A549 (cell line): ENCODE measurements at regions not wholly inside any gene's neighbourhood (a gene's known extent, or its start where the extent isn't known, plus 50 kb on each side); places are given as distances from the start of the nearest gene placed in this dataset.
"Not testable (repeated sequence)": the region's sequence is repeated elsewhere in the genome, so short reads cannot be mapped to it uniquely, and the experiment has no call there.

Experiments
- ATAC-seq, 2 experiments: fragments of 200-7000 bp in 1 of 2; fragments of >200 bp in 1 of 2; cut with Nextera tagmentation in 1 of 2; cut with Tn5 transposase in 1 of 2; 3 replicates each; pipeline versions ENCODE4 v1.8.0 to v1.9.1; 2018 to 2020; ENCODE audit warnings: mild to moderate bottlenecking in 1 of 2, moderate library complexity in 1 of 2
- CTCF ChIA-PET: fragments of 300-600 bp; sonication (Branson Sonifier 250); formaldehyde crosslinking; extraction: SDS; loops from one replicate; lab custom pipeline; 2021; ENCODE audit warnings: antibody characterized with exemption, inconsistent platforms; lab: Yijun Ruan, JAX
- POLR2A ChIA-PET: fragments of 350-600 bp; formaldehyde crosslinking; extraction: SDS; loops from one replicate; lab custom pipeline; 2021; ENCODE audit warnings: antibody characterized with exemption, inconsistent platforms; lab: Yijun Ruan, JAX
- DNase-seq, 2 experiments: peaks; one replicate each; pipeline versions ENCODE4 v3.0.0 to v3.0.0-alpha.2; 2011 to 2016; ENCODE audit warnings: low read depth in 1 of 2, low spot score in 1 of 2
- FAIRE-seq: peaks from 2 replicates; lab custom pipeline; 2011; peaks lifted over from hg19 to GRCh38; lab: Jason Lieb, UNC
- H3K27ac ChIP-seq, 2 experiments: fragments of >200 bp; sonication (Bioruptor Twin); formaldehyde crosslinking; 3 replicates each; pipeline ENCODE4 v1.5.1; 2016 to 2017
- H3K4me1 ChIP-seq: fragments of >200 bp; sonication (Bioruptor Twin); formaldehyde crosslinking; 3 replicates; pipeline ENCODE4 v1.6.1; 2016
- H3K4me2 ChIP-seq: fragments of >200 bp; sonication (Bioruptor Twin); formaldehyde crosslinking; 3 replicates; pipeline ENCODE4 v1.6.1; 2016
- H3K4me3 ChIP-seq: fragments of >200 bp; sonication (Bioruptor Twin); formaldehyde crosslinking; 3 replicates; pipeline ENCODE4 v1.5.1; 2016
- H3K9me3 ChIP-seq: fragments of >200 bp; sonication (Bioruptor Twin); formaldehyde crosslinking; 3 replicates; pipeline ENCODE4 v1.6.1; 2016
- BHLHE40 ChIP-seq: IDR thresholded peaks from 2 replicates; pipeline ENCODE4 v1.6.1; 2012; ENCODE audit warnings: low read depth, low read length, inconsistent platforms
- EHMT2 ChIP-seq: fragments of 200-600 bp; sonication (generic); IDR thresholded peaks from 2 replicates; pipeline ENCODE4 v1.6.1; 2016; ENCODE audit warnings: antibody characterized with exemption, low read depth, mild to moderate bottlenecking, moderate library complexity
- ESRRA ChIP-seq: fragments of 150-350 bp; IDR thresholded peaks from 2 replicates; pipeline ENCODE4 v1.6.1; 2014; ENCODE audit warnings: mild to moderate bottlenecking, low read length, borderline replicate concordance
- FOSB ChIP-seq: fragments of 250-450 bp; sonication (Bioruptor Pico); IDR thresholded peaks from 2 replicates; pipeline ENCODE4 v1.5.0; 2020; ENCODE audit warnings: mild to moderate bottlenecking, moderate library complexity
- FOSL2 ChIP-seq, 2 experiments: fragments of 450-650 bp in 1 of 2; fragments of >200 bp in 1 of 2; sonication (Bioruptor Twin) in 1 of 2; formaldehyde crosslinking; IDR thresholded peaks; 2 replicates each; pipeline versions ENCODE4 v1.5.0 to v1.6.1; 2016 to 2020; ENCODE audit warnings: mild to moderate bottlenecking in 1 of 2, moderate library complexity in 1 of 2
- GATA3 ChIP-seq: IDR thresholded peaks from 2 replicates; pipeline ENCODE4 v1.6.1; 2012; ENCODE audit warnings: borderline replicate concordance
- HEYL ChIP-seq: fragments of 250-450 bp; sonication (Bioruptor Pico); IDR thresholded peaks from 2 replicates; pipeline ENCODE4 v1.8.0; 2021; ENCODE audit warnings: mild to moderate bottlenecking, moderate library complexity
- HOXA7 ChIP-seq: fragments of 250-450 bp; sonication (Bioruptor Pico); IDR thresholded peaks from 2 replicates; pipeline ENCODE4 v1.5.0; 2020; ENCODE audit warnings: mild to moderate bottlenecking, moderate library complexity
- KDM1A ChIP-seq: fragments of 200-600 bp; sonication (generic); IDR thresholded peaks from 2 replicates; pipeline ENCODE4 v1.6.1; 2016; ENCODE audit warnings: low read depth, mild to moderate bottlenecking
- KDM5A ChIP-seq: fragments of 200-600 bp; sonication (generic); IDR thresholded peaks from 2 replicates; pipeline ENCODE4 v1.6.1; 2016; ENCODE audit warnings: antibody characterized with exemption, mild to moderate bottlenecking
- MAFK ChIP-seq: fragments of 450-650 bp; IDR thresholded peaks from 2 replicates; pipeline ENCODE4 v1.6.1; 2014; ENCODE audit not compliant: partially characterized antibody
- MYC ChIP-seq: IDR thresholded peaks from 2 replicates; pipeline ENCODE4 v1.6.1; 2012; ENCODE audit warnings: mild to moderate bottlenecking, inconsistent platforms, low read length, improper control_type of control experiment, borderline replicate concordance
- NFE2L2 ChIP-seq: fragments of 150-350 bp; conservative IDR thresholded peaks from 2 replicates; pipeline ENCODE4 v1.6.1; 2014; ENCODE audit warnings: low read length
- NPAS2 ChIP-seq: fragments of 250-450 bp; sonication (Bioruptor Pico); IDR thresholded peaks from 2 replicates; pipeline ENCODE4 v1.8.0; 2022; ENCODE audit warnings: mild to moderate bottlenecking, moderate library complexity, borderline replicate concordance
- NR3C1 ChIP-seq: fragments of >200 bp; sonication (Bioruptor Twin); formaldehyde crosslinking; IDR thresholded peaks from 3 replicates; pipeline ENCODE4 v1.6.1; 2017
- RARB ChIP-seq: fragments of 250-450 bp; sonication (Bioruptor Pico); IDR thresholded peaks from 2 replicates; pipeline ENCODE4 v1.8.0; 2021; ENCODE audit warnings: mild to moderate bottlenecking, moderate library complexity
- RFX5 ChIP-seq: fragments of 450-650 bp; IDR thresholded peaks from 2 replicates; pipeline ENCODE4 v1.7.1; 2014; ENCODE audit warnings: antibody characterized with exemption, mild to moderate bottlenecking, moderate library complexity
- ZC3H11A ChIP-seq: fragments of 450-650 bp; IDR thresholded peaks from 2 replicates; pipeline ENCODE4 v1.6.1; 2014; ENCODE audit warnings: antibody characterized with exemption, mild to moderate bottlenecking
- ZNF302 ChIP-seq: fragments of 250-450 bp; sonication (Bioruptor Pico); IDR thresholded peaks from 2 replicates; pipeline ENCODE4 v1.9.0; 2021; ENCODE audit warnings: inconsistent platforms, mild to moderate bottlenecking, moderate library complexity
- ZSCAN20 ChIP-seq: fragments of 250-450 bp; sonication (Bioruptor Pico); IDR thresholded peaks from 2 replicates; pipeline ENCODE4 v1.8.0; 2022; ENCODE audit warnings: mild to moderate bottlenecking, moderate library complexity
- WGBS: methylation state at CpG from one replicate; pipeline ENCODE4 v1.1.6; 2017; ENCODE audit errors: missing lambda C conversion rate; 5-methylcytosine and 5-hydroxymethylcytosine counted together
- TF ChIP-seq, protein P1 (sequence below): fragments of >200 bp; sonication (Bioruptor Twin); formaldehyde crosslinking; IDR thresholded peaks from 3 replicates; pipeline ENCODE4 v1.6.1; 2016

DNA sequence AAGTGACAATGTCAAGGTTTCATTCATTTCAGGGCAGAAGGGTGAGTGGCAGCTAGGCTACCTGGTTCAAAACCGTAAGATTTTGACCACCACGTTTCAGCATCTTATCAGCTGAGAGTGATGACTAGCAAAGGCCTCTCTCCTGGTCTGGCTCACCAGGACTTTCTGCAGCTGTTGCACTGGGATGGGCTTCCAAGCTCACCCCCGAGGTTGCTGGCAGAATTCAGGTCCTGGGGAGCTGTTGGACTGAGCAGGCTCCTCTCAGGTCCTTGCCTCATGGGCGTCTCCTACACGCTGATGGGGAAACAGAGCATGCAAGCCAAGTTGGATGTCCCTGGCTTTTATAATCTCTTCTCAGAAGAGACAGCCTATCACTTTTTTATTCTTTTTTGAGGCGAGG lies 88.8 kb upstream of the RNU6-1 start (continued):
- TF ChIP-seq MAFK: no peak
- TF ChIP-seq RFX5: no peak
- no peak for TF ChIP-seq EHMT2
- TF ChIP-seq ZC3H11A: no peak
- TF ChIP-seq RARB (CRISPR knock-in tag): no peak
- TF ChIP-seq, protein P1, sequence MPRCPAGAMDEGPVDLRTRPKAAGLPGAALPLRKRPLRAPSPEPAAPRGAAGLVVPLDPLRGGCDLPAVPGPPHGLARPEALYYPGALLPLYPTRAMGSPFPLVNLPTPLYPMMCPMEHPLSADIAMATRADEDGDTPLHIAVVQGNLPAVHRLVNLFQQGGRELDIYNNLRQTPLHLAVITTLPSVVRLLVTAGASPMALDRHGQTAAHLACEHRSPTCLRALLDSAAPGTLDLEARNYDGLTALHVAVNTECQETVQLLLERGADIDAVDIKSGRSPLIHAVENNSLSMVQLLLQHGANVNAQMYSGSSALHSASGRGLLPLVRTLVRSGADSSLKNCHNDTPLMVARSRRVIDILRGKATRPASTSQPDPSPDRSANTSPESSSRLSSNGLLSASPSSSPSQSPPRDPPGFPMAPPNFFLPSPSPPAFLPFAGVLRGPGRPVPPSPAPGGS: no peak
- TF ChIP-seq, all 56 proteins: peak for 0

DNA sequence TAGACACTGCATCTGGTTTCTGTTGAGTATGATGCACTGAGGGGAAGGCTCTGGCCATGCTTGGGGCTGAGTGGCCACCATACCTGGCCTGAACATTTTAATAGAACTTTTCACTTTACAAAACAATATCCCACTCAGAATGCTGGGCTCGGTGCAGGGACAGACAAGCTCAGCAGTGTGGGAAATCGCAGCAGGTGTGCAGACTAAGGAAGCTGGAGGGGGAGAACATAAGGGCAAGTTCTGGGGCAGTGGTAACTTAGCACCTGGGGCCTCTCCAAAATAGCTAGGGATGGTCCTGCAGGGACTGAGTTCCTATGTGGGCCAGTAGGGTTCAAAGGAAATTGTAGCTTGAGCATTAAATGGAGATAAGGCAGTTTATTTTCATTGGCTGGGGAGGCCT lies 90.9 kb upstream of the RNU6-1 start:
- WGBS: 79% methylated on average over 2 of the region's 2 CpGs
- ATAC-seq (no peak), FAIRE-seq (no peak), DNase-seq (no peak)
- Histone ChIP-seq H3K4me3 (no peak overlapping the region), H3K27ac (peak overlapping the region; percentile 9 to 19; a peak in 3 of 6 replicates), H3K4me1 (peaks cover 20% of the 10 kb centered on the region), H3K9me3 (no peaks in the 10 kb centered on the region), H3K4me2 (no peak overlapping the region)
- CTCF ChIA-PET: interaction anchor here (0.9 to 1.3 kb wide), 2 partner anchors 12 to 67 kb away, joined by 3 to 6 read pairs; no protein-coding TSS in a partner anchor
- TF ChIP-seq GATA3 (no peak), ZNF302 (CRISPR knock-in tag) (no peak), NPAS2 (CRISPR knock-in tag) (no peak), FOSL2 (IDR thresholded peaks at IDR 0.05) (no peak), FOSL2 (CRISPR knock-in tag; IDR thresholded peaks at IDR 0.05) (no peak), NFE2L2 (no peak), NR3C1 (no peak)
- TF ChIP-seq, protein P1: no peak
- POLR2A ChIA-PET: no interaction called here

DNA sequence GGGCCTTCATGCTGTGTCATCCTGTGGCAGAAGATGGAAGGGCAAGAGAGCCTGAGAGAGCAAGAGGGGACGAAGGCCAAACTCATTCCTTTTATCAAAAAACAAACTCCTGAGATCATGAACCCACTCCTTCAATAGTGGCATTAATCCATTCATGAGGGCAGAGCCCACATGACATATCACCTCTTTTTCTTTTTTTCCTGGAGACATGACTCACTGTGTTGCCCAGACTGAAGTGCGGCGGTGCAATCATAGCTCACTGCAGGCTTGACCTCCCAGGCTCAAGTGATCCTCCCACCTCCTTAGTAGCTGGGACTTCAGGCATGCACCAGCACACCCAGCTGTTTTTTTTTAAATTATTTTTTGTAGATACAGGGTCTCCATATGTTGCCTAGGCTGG lies 92.0 kb upstream of the RNU6-1 start:
- DNase-seq (peak in 1 of 2 experiments; percentile 57), ATAC-seq (peak in 1 of 2 experiments; percentile 52; a peak in 3 of 6 replicates), FAIRE-seq (no peak)
- WGBS: 75% methylated on average over 3 of the region's 3 CpGs
- POLR2A ChIA-PET: interaction anchor here (0.6 to 1.0 kb wide), 2 partner anchors 16 to 127 kb away, joined by 4 read pairs; no protein-coding TSS in a partner anchor
- Histone ChIP-seq H3K27ac (peak overlapping the region; percentile 4 to 15; a peak in 2 of 6 replicates), H3K4me1 (peaks cover 25% of the 10 kb centered on the region), H3K4me3 (no peak overlapping the region), H3K9me3 (no peaks in the 10 kb centered on the region), H3K4me2 (no peak overlapping the region)
- CTCF ChIA-PET: interaction anchor here (1.1 kb wide), 1 partner anchor 375 kb away, joined by 3 read pairs; no protein-coding TSS in a partner anchor
- TF ChIP-seq RFX5 (no peak), FOSB (CRISPR knock-in tag) (no peak), ESRRA (no peak), BHLHE40 (no peak), ZSCAN20 (CRISPR knock-in tag) (no peak), KDM5A (no peak), NR3C1 (no peak), KDM1A (no peak), HOXA7 (CRISPR knock-in tag) (no peak), MYC (no peak), HEYL (CRISPR knock-in tag) (no peak), NPAS2 (CRISPR knock-in tag) (no peak)
- TF ChIP-seq, protein P1: no peak

DNA sequence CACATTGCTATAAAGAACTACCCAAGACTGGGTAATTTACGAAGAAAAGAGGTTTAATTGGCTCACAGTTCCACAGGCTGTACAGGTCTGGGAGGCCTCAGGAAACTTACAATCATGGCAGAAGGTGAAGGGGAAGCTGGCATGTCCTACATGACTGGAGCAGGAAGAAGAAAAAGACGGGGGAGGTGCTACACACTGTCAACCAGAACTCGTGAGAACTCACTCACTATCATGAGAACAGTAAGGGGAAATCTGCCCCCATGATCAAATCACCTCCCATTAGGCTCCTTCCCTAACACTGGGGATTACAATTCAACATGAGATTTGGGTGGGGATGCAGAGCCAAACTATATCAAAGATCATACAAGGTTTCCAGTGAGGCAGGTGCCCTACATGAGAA lies 94.3 kb upstream of the RNU6-1 start:
- H3K4me2 ChIP-seq, POLR2A ChIA-PET, FAIRE-seq, H3K9me3 ChIP-seq, H3K4me3 ChIP-seq, DNase-seq, ATAC-seq: not testable (repeated sequence)
- CTCF ChIA-PET: interaction anchor here (0.6 to 1.2 kb wide), 3 partner anchors 18 to 192 kb away, joined by 3 read pairs; no protein-coding TSS in a partner anchor
- peak overlapping the region in 1 of 2 experiments; percentile 9; a peak in 1 of 6 replicates for H3K27ac ChIP-seq
- peaks cover 18% of the 10 kb centered on the region for H3K4me1 ChIP-seq
- WGBS: 60% methylated on average over 3 of the region's 3 CpGs
